ENCODE measurements at regions not wholly inside any gene's neighbourhood (a gene's known extent, or its start where the extent isn't known, plus 50 kb on each side); places are given as distances from the start of the nearest gene placed in this dataset.

DNA sequence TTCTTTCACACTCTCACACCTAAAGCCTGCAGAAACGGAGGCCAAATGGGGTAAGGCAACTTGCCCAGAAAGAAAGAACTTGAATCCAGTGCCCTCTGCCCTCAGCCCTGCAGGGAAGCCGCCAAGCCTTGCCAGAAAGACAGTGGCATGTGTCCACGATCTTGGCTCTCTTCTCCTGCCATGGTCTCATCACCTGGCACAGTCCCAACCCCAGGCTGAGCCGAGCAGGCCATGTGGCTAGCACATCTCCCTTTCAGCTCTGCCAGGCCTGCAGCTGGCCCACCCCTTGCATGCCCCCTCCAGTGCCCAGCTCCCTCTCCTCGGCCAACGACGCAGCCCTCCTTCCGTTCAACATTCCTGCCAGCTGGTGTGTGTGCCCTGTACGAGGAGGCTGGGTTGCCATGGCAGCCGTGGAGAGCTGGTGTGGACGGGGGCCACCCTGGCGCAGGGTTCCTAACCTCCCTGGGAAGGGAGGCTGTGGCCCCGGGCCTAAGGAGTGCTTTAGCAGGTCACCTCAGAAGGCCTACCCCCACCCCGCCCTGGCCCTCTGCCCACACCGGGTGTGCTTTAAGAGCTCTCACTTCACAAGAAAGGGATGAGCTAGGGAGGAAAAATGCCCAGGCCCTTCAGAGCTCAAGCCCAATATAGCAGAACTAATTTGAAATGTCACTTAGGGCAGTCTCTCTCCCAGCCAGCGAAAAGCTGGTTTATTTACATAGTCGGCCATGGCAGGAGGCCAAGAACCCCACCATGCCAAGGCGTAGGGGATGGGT lies 73.0 kb upstream of the PJA1 start:
- H3K4me1 Mint-ChIP-seq = no peaks in the 10 kb centered on the region
- no peak for DNase-seq
- H3K27ac Mint-ChIP-seq = peak overlapping the region in 1 of 6 donors; percentile 18
- no peaks in the 10 kb centered on the region for H3K36me3 Mint-ChIP-seq
- ATAC-seq (ENCODE audit: low read depth in 2 of 2) = no peak
- no peak overlapping the region for H3K4me3 Mint-ChIP-seq
- peaks cover 0 to 12% (median 2%) of the 10 kb centered on the region in 3 donors for H3K27me3 Mint-ChIP-seq
- H3K9me3 Mint-ChIP-seq = no peaks in the 10 kb centered on the region

DNA sequence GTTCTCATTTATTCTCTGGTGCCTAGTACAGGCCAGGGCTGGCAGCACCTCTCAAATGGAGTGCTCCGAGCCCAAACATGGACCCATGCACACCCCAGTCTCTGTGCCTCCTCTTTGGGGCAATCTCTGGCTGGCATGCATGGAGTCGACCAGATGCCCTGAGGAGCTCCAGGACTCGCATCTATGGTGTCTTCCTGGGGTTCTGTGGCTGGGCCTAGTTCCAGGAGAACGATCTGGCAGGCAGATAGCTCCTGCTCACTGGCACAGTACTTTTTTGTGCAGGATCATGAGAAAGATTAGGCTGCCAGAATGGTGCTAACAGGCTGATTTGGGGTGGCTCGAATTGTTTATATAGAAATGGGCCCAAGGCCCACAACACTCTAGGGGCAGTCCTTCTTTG lies 72.0 kb upstream of the PJA1 start:
- Mint-ChIP-seq H3K27ac (no peak overlapping the region), H3K4me3 (no peak overlapping the region), H3K4me1 (no peaks in the 10 kb centered on the region), H3K9me3 (no peaks in the 10 kb centered on the region), H3K27me3 (peaks cover 6 to 8% (median 6%) of the 10 kb centered on the region in 3 donors), H3K36me3 (no peaks in the 10 kb centered on the region)
- DNase-seq (no peak), ATAC-seq (ENCODE audit: low read depth in 2 of 2) (no peak)

DNA sequence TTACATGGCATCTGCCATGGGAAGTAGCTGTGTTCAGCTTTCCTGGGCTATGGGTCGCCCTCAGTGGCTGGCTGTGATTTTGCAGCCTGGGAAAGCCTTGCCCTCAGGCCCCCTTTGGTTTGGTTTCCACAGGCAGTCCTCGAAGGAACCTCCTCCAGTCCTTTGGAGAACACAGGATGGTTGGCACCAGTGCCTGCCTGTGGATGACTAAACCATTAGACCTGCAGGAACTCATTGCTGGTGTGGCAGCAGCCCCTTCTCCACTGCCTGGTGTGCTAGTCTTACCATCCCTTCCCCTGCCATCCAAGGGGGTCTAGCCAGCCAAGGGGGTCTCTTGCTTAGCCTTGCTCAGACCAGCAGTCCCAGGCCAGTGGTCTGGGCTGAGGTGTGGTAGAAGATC lies 71.4 kb upstream of the PJA1 start:
- no peak overlapping the region for H3K27ac Mint-ChIP-seq
- H3K36me3 Mint-ChIP-seq = no peaks in the 10 kb centered on the region

DNA sequence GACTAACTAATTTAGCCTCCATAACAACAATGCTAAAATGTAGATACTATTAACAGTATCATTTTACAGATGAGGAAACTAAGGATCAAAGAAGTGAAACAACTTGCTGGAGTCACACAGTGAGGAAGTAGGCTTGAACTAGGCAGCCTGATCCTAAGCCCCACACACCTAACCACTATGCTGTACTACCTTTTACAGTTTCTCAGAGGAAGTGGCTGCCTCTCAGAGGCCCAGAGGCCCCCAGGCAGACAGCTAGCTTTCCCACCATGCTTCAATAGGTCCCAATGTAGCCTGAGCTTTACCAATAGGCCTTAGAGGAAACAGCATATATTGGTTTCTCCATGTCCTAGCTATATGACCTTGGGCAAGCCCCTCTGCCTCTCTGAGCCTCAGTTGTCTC lies 69.4 kb upstream of the PJA1 start:
- Mint-ChIP-seq H3K27me3 (peaks cover 8 to 21% (median 8%) of the 10 kb centered on the region in 3 donors), H3K9me3 (no peaks in the 10 kb centered on the region), H3K27ac (no peak overlapping the region), H3K4me3 (no peak overlapping the region), H3K36me3 (no peaks in the 10 kb centered on the region), H3K4me1 (no peaks in the 10 kb centered on the region)
- ATAC-seq (ENCODE audit: low read depth in 2 of 2) = no peak
- DNase-seq = no peak

More for the DNA sequence above, 71.4 kb upstream of the PJA1 start:
- H3K27me3 Mint-ChIP-seq = peaks cover 8 to 11% (median 8%) of the 10 kb centered on the region in 3 donors
- ATAC-seq (ENCODE audit: low read depth in 2 of 2) (no peak), DNase-seq (no peak)
- H3K9me3 Mint-ChIP-seq = no peaks in the 10 kb centered on the region
- H3K4me1 Mint-ChIP-seq = no peaks in the 10 kb centered on the region
- no peak overlapping the region for H3K4me3 Mint-ChIP-seq

DNA sequence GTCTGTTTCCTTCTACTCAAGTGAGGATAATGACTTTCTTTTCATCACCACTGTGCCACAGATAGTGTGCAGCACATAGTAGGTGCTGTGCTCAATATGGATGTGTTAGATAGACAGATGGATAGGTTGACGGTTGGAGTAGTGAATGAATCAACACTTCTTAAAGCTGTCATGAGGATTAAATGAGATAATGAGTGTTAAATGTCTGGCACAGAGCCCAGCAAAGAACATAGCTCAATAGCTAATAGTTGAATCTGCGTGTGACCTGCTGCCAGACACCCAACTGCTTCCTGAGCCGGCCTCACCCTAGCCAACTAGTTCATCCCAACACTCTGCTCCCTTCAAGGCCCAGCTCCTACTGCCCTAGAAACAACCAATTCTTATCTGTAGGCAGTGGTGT lies 67.7 kb upstream of the PJA1 start:
- Mint-ChIP-seq H3K27me3 (peaks cover 8 to 21% (median 8%) of the 10 kb centered on the region in 3 donors), H3K4me1 (no peaks in the 10 kb centered on the region), H3K4me3 (no peak overlapping the region), H3K36me3 (no peaks in the 10 kb centered on the region), H3K27ac (no peak overlapping the region), H3K9me3 (no peaks in the 10 kb centered on the region)
- ATAC-seq (ENCODE audit: low read depth in 2 of 2) (no peak), DNase-seq (no peak)

DNA sequence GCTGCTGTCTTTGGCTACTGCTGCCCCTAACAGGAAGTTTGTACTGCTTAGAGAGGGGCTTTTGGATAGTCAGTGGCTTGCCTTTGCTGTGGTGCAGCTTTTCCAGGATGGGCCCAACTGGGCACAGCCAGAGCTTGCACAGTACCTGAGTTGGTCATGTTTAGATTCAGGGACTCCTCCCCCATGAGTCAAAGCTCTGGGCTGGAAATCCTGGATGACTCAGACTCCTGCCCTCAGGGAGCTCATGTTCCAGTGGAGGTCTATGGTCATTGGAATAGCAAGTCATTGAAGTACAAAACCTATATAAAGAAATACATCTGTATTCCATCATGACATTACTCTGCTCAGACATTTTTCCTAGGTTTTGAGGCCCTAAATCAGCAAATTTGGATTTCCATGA lies 66.7 kb upstream of the PJA1 start:
- H3K27ac Mint-ChIP-seq = no peak overlapping the region

DNA sequence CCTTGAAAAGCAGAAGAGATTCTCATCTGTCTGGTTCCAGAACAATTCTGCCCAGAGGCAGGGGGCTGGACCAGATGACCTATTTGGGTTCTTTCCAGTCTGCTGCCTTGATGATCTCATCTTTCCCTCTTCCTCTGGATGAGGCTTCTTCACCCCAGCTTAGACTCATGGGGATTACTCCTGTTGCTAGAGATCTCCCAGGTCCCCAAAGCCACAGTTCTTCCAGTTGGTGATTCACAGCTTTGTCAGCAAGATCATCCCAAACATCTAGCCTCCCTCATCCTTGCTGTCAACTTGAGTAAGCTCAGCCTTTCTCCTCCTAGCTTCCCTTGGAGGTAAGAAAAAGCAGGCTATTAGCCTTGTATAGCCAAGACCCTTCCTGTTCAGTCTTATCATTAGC lies 64.2 kb upstream of the PJA1 start:
- ATAC-seq (ENCODE audit: low read depth in 2 of 2) = no peak
- Mint-ChIP-seq H3K4me1 (no peaks in the 10 kb centered on the region), H3K4me3 (no peak overlapping the region), H3K27ac (no peak overlapping the region), H3K9me3 (no peaks in the 10 kb centered on the region), H3K27me3 (peaks cover 8 to 21% (median 8%) of the 10 kb centered on the region in 3 donors), H3K36me3 (no peaks in the 10 kb centered on the region)
- DNase-seq = no peak

More for the DNA sequence above, 66.7 kb upstream of the PJA1 start:
- Mint-ChIP-seq H3K27me3 (peaks cover 8 to 21% (median 8%) of the 10 kb centered on the region in 3 donors), H3K4me1 (no peaks in the 10 kb centered on the region), H3K36me3 (no peaks in the 10 kb centered on the region), H3K9me3 (no peaks in the 10 kb centered on the region), H3K4me3 (peak overlapping the region in 1 of 8 donors; percentile 2)
- DNase-seq = no peak
- no peak for ATAC-seq (ENCODE audit: low read depth in 2 of 2)

DNA sequence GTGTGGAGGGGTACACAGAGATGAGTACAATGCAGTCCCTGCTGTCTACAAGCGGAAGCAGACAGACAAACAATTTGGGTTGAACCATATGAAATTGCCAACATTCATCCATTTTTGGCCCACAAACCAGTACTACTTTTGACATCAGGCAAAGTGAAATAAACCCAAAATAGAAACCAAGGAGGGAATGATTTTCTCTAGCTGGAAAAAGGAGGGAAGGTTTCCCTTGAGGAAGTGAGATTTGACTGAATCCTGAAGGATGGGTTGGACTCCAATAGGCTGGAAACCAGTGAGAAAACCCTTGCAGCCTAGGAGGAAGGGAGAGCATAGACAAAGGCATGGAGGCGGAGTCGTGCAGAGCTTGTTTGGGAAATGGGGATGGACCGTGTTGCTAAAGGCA lies 63.5 kb upstream of the PJA1 start:
- Mint-ChIP-seq H3K27me3 (peaks cover 8 to 21% (median 8%) of the 10 kb centered on the region in 3 donors), H3K4me3 (no peak overlapping the region), H3K27ac (peak overlapping the region in 1 of 6 donors; percentile 84), H3K36me3 (no peaks in the 10 kb centered on the region), H3K4me1 (no peaks in the 10 kb centered on the region), H3K9me3 (no peaks in the 10 kb centered on the region)
- ATAC-seq (ENCODE audit: low read depth in 2 of 2) (no peak), DNase-seq (no peak)

DNA sequence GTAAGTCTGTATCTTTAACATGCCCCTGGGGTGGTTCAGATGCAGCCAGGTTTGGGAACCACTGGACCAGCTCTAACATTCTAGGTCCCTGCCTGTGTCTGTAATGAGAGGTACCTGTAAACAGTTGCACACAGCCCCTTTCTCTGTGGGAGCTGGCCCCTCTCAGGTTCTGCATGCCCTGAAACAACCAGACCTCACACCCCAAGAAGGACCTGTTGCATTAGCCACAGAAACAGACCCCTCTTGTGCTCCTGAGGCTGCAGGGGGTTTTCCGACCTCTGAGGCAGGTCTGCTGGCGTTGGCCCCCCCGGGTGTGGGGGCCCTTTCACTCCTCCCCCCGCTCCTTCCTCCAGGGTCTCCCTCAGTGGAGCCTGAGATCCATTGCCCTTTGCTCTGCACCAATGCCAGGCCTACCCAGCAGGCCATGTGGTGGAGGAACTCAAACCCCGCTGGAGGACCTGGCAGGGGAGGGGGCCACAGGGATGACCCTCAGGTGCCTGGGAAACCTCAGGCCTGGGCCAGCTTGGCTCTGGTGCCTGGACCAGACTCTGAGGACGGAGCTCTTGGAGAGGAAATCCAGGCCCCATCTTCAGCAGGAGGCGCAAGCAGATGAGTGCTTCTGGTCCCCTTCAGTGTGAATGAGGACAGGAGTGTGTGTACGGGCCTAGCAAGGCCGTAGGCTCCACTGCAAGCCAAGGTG lies 61.4 kb upstream of the PJA1 start:
- ATAC-seq (ENCODE audit: low read depth in 2 of 2) (no peak), DNase-seq (no peak)
- peaks cover 0 to 19% (median 0%) of the 10 kb centered on the region in 3 donors for H3K27me3 Mint-ChIP-seq
- no peak overlapping the region for H3K27ac Mint-ChIP-seq
- H3K36me3 Mint-ChIP-seq = no peaks in the 10 kb centered on the region
- H3K9me3 Mint-ChIP-seq = no peaks in the 10 kb centered on the region
- peak overlapping the region in 1 of 8 donors; percentile 35 for H3K4me3 Mint-ChIP-seq
- H3K4me1 Mint-ChIP-seq = peaks cover 0 to 6% (median 0%) of the 10 kb centered on the region in 3 donors

DNA sequence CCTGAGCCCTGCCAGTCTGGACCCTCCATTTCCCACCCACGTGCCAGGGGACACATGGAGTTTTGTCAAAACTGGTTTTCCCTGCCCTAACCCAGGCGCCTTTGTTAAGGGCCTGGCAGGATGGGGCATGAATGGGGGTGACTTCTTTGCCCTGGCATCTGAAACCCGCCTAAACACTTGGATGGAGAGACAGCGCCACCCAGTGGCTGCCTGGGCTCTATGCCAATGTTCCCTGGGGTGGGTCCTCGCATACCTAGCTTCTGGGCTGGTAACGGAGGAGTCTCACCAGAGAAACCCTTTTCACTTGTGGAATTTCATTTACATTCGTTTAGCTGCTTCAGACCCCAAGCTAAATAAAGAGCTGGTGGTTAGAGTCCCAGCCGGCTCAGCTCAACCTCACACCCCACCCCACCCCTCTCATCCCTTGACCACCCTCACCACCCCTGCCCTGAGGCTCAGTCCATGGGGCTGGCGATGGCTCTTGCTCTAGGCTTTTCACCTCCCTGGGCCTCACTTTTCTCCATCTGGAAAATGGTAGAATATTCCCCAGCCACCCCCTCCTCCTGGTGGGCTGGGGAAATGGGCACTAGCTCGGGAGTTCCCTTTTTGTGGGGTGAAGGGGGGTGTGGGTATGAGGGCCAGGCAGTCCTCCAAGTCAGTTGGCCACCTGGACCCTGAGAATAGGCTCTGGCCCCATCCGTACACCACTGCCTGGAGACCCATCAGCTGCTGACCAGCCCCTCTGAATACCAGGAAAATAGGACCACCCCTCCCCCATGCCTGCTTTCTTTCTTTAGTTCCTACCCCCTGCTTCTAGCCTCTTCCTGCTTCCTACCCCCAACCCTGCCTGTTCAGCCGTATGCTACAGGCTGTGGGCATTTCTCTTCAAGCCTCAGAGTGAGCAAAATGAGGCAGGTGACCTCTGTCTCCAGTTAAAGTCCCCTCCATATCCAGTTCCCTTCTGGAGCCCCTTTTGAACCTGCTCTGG lies 57.1 kb upstream of the PJA1 start:
- H3K27ac Mint-ChIP-seq = no peak overlapping the region
- DNase-seq = peak; percentile 40
- peak; percentile 64 to 70 for ATAC-seq (ENCODE audit: low read depth in 2 of 2)
- H3K4me3 Mint-ChIP-seq = no peak overlapping the region
- H3K4me1 Mint-ChIP-seq = peaks cover 0 to 7% (median 0%) of the 10 kb centered on the region in 3 donors
- H3K27me3 Mint-ChIP-seq = peaks cover 0 to 8% (median 0%) of the 10 kb centered on the region in 3 donors
- H3K36me3 Mint-ChIP-seq = no peaks in the 10 kb centered on the region
- no peaks in the 10 kb centered on the region for H3K9me3 Mint-ChIP-seq

DNA sequence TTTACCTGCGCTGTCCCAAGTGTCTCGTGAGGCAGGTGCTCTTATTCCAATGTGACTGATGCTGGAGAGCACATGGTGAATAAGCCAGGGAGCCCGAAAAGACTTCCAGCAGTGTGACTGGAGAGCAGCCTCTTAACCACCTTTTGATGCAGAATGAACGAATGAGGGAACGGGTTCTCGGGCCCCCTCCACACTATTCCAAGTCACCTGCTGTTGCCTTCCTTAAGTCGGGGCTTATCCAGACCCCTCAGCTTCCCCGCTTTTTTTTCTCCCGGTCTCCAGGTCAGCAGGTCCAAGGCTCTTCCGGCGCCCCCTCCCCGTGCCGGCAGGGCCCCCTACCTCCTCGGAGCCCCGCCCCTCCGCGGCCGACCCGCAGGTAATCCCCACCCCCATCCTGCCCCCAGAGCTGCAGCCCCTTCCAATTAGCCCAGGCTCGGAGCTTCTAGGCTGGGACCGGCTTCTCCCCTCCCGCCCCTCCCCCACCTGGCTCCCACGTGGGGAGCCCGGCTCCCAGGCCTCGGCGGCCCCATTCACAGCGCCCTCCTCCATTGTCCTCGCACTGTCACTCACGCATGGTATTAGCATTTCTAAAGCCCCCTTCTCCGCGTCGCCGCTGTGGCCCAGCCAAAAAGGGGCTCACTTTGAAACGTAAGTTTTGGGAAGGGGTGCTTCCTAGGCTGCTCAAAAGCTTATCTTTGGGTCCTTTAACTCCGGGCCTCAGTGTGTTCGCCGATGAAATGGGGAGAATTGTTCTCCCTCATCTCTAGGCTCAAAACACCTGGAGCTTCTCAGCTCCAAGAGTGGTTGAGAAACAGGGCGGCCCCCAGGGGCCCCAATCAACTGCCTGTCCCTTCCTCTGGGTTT lies 56.2 kb upstream of the PJA1 start:
- ATAC-seq (ENCODE audit: low read depth in 2 of 2) (no peak), DNase-seq (no peak)
- Mint-ChIP-seq H3K27me3 (peaks cover 0 to 8% (median 0%) of the 10 kb centered on the region in 3 donors), H3K36me3 (no peaks in the 10 kb centered on the region), H3K4me1 (peaks cover 0 to 7% (median 0%) of the 10 kb centered on the region in 3 donors), H3K27ac (peak overlapping the region in 1 of 6 donors; percentile 82), H3K9me3 (no peaks in the 10 kb centered on the region), H3K4me3 (no peak overlapping the region)

DNA sequence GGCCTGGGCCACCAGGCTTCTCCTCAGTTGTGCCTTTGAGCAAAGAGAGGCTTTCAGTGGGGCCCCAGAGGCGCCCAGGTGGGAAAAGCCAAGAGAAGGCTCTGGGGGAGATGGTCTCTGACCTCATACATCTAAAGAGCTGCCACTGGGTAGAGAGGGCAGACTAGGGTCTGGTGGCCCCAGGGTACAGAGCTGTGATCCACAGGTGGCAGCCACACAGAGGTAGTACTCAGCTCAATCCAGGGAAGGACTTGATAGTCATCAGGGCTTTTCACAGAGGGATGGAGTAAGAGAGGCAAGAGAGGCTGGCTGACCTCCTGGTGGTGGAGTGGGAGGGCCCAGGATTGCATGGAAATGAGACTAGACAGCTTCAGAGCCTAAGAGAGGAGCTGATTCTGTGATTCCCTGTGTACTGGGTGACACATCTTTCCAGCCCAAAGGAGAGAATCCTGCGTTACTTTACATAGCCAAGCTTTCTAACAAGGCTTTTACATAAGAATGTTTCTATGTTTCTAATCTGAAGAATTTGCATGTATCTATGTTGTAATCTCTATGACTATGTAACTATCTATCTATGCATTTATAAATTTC lies 53.2 kb upstream of the PJA1 start:
- no peak overlapping the region for H3K4me3 Mint-ChIP-seq
- ATAC-seq (ENCODE audit: low read depth in 2 of 2) (no peak), DNase-seq (no peak)
- H3K9me3 Mint-ChIP-seq = peaks cover 0 to 2% (median 0%) of the 10 kb centered on the region in 7 donors
- peaks cover 0 to 21% (median 0%) of the 10 kb centered on the region in 3 donors for H3K27me3 Mint-ChIP-seq
- no peak overlapping the region for H3K27ac Mint-ChIP-seq
- no peaks in the 10 kb centered on the region for H3K36me3 Mint-ChIP-seq
- H3K4me1 Mint-ChIP-seq = peaks cover 0 to 7% (median 0%) of the 10 kb centered on the region in 3 donors
